Tibial nerve (tissue), 4 donors: ENCODE measurements at regions not wholly inside any gene's neighbourhood (a gene's known extent, or its start where the extent isn't known, plus 50 kb on each side); places are given as distances from the start of the nearest gene placed in this dataset.

ENCODE experiments used
- DNase-seq, 2 donors: peaks; one replicate each; pipeline ENCODE4 v3.0.0-alpha.2; 2019; ENCODE audit warnings: low spot score in 2 of 2
- H3K27ac ChIP-seq, 4 donors: fragments of 200-600 bp; sonication (generic) in 3 of 4; one replicate each; pipeline ENCODE4 v1.5.1; 2017 to 2019; ENCODE audit warnings: mild to moderate bottlenecking in 1 of 4
- H3K27me3 ChIP-seq, 2 donors: fragments of 200-600 bp; sonication (generic) in 1 of 2; one replicate each; pipeline versions ENCODE4 v1.5.1 to v1.6.0; 2017 to 2019
- H3K36me3 ChIP-seq, 3 donors: fragments of 200-600 bp; sonication (generic); one replicate each; pipeline ENCODE4 v1.5.1; 2018 to 2019
- H3K4me1 ChIP-seq, 4 donors: fragments of 200-600 bp; sonication (generic) in 3 of 4; one replicate each; pipeline ENCODE4 v1.5.1; 2017 to 2019
- H3K4me3 ChIP-seq, 4 donors: fragments of 200-600 bp; sonication (generic) in 3 of 4; one replicate each; pipeline ENCODE4 v1.5.1; 2017 to 2019; ENCODE audit warnings: mild to moderate bottlenecking in 1 of 4, moderate library complexity in 1 of 4
- H3K9me3 ChIP-seq, 4 donors: fragments of 200-600 bp; sonication (generic) in 3 of 4; one replicate each; pipeline ENCODE4 v1.5.1; 2017 to 2019
- CTCF ChIP-seq, 5 experiments: fragments of 200-600 bp in 3 of 5; fragments of 450-650 bp in 2 of 5; sonication (generic) in 3 of 5; IDR thresholded peaks; one replicate each; pipeline ENCODE4 v1.5.1; 2016 to 2019; ENCODE audit warnings: antibody characterized with exemption in 5 of 5, mild to moderate bottlenecking in 3 of 5, moderate library complexity in 2 of 5
- EP300 ChIP-seq, 2 donors: sonication (generic); formaldehyde crosslinking; IDR thresholded peaks; one replicate each; pipeline ENCODE4 v1.6.1; 2017; ENCODE audit warnings: antibody characterized with exemption in 2 of 2, mild to moderate bottlenecking in 1 of 2
- POLR2A ChIP-seq, 2 donors: fragments of 450-650 bp; IDR thresholded peaks; one replicate each; pipeline ENCODE4 v1.6.1; 2017; ENCODE audit warnings: antibody characterized with exemption in 2 of 2, mild to moderate bottlenecking in 2 of 2, moderate library complexity in 2 of 2
- WGBS, 2 donors: methylation state at CpG; one replicate each; pipeline ENCODE4 v1.1.5; 2018; 5-methylcytosine and 5-hydroxymethylcytosine counted together

GRCh38 chr6:154561750-154562149, 51.3 kb upstream of the CNKSR3 start:
- Histone ChIP-seq H3K27ac (no peak overlapping the region), H3K27me3 (no peaks in the 10 kb centered on the region), H3K4me3 (no peak overlapping the region), H3K9me3 (no peaks in the 10 kb centered on the region), H3K4me1 (no peaks in the 10 kb centered on the region), H3K36me3 (no peaks in the 10 kb centered on the region)
- 81 to 88% methylated on average over 2 of the region's 2 CpGs for WGBS, 2 donors
- no peak for DNase-seq
- TF ChIP-seq CTCF (IDR thresholded peaks at IDR 0.05) (no peak), POLR2A (IDR thresholded peaks at IDR 0.05) (no peak), EP300 (IDR thresholded peaks at IDR 0.05) (no peak)

GRCh38 chr6:154565331-154565730, 54.8 kb upstream of the CNKSR3 start:
- no peak for TF ChIP-seq CTCF (IDR thresholded peaks at IDR 0.05)
- no peak for TF ChIP-seq EP300 (IDR thresholded peaks at IDR 0.05)
- TF ChIP-seq POLR2A (IDR thresholded peaks at IDR 0.05), result no peak

GRCh38 chr6:154566866-154567265, 56.4 kb upstream of the CNKSR3 start:
- Histone ChIP-seq H3K4me3 (no peak overlapping the region), H3K27ac (no peak overlapping the region), H3K4me1 (no peaks in the 10 kb centered on the region), H3K36me3 (no peaks in the 10 kb centered on the region), H3K27me3 (no peaks in the 10 kb centered on the region), H3K9me3 (no peaks in the 10 kb centered on the region)
- TF ChIP-seq CTCF (IDR thresholded peaks at IDR 0.05) (no peak), EP300 (IDR thresholded peaks at IDR 0.05) (no peak), POLR2A (IDR thresholded peaks at IDR 0.05) (no peak)
- DNase-seq, result no peak
- 89 to 92% methylated on average over 2 of the region's 2 CpGs for WGBS, 2 donors

More at GRCh38 chr6:154565331-154565730, 54.8 kb upstream of the CNKSR3 start:
- no peaks in the 10 kb centered on the region for H3K4me1 ChIP-seq
- no peak overlapping the region for H3K27ac ChIP-seq
- H3K36me3 ChIP-seq, result no peaks in the 10 kb centered on the region
- H3K9me3 ChIP-seq, result no peaks in the 10 kb centered on the region
- H3K4me3 ChIP-seq, result no peak overlapping the region
- no peak for DNase-seq
- no peaks in the 10 kb centered on the region for H3K27me3 ChIP-seq
- 96 to 97% methylated on average over 5 of the region's 5 CpGs for WGBS, 2 donors

GRCh38 chr6:154567695-154568220, 57.3 kb upstream of the CNKSR3 start:
- no peaks in the 10 kb centered on the region for H3K9me3 ChIP-seq
- TF ChIP-seq CTCF (IDR thresholded peaks at IDR 0.05) (no peak), EP300 (IDR thresholded peaks at IDR 0.05) (no peak), POLR2A (IDR thresholded peaks at IDR 0.05) (no peak)
- H3K27me3 ChIP-seq, result no peaks in the 10 kb centered on the region
- no peak overlapping the region for H3K4me3 ChIP-seq
- WGBS, 2 donors, result 88 to 94% methylated on average over 6 of the region's 6 CpGs
- H3K27ac ChIP-seq, result no peak overlapping the region
- no peaks in the 10 kb centered on the region for H3K4me1 ChIP-seq
- no peak for DNase-seq
- H3K36me3 ChIP-seq, result no peaks in the 10 kb centered on the region

- DNase-seq, result no peak
Observed at GRCh38 chr6:154569156-154569862, 58.8 kb upstream of the CNKSR3 start.

More at GRCh38 chr6:154569156-154569862, 58.8 kb upstream of the CNKSR3 start:
- WGBS, 2 donors, result 31 to 44% methylated on average over 3 of the region's 3 CpGs
- Histone ChIP-seq H3K4me3 (no peak overlapping the region), H3K9me3 (no peaks in the 10 kb centered on the region), H3K4me1 (no peaks in the 10 kb centered on the region), H3K36me3 (no peaks in the 10 kb centered on the region), H3K27ac (no peak overlapping the region), H3K27me3 (no peaks in the 10 kb centered on the region)
- TF ChIP-seq EP300 (IDR thresholded peaks at IDR 0.05), result no peak
- no peak for TF ChIP-seq CTCF (IDR thresholded peaks at IDR 0.05)
- TF ChIP-seq POLR2A (IDR thresholded peaks at IDR 0.05), result no peak
